Right lobe of liver (tissue), 4 donors: ENCODE measurements at regions not wholly inside any gene's neighbourhood (a gene's known extent, or its start where the extent isn't known, plus 50 kb on each side); places are given as distances from the start of the nearest gene placed in this dataset.

Source experiments
- POLR2A ChIP-seq: fragments of 450-650 bp; IDR thresholded peaks from one replicate; pipeline ENCODE4 v1.6.1; 2017; ENCODE audit warnings: antibody characterized with exemption, mild to moderate bottlenecking
- TF ChIP-seq, protein P1 (sequence below), 4 donors: fragments of 200-600 bp in 3 of 4; fragments of 450-650 bp in 1 of 4; IDR thresholded peaks; one replicate each; pipeline versions ENCODE4 v1.5.1 to v1.8.0; 2016 to 2022; ENCODE audit warnings: antibody characterized with exemption in 4 of 4, mild to moderate bottlenecking in 2 of 4
- donor health status: DM: no; HTN: no; CAD: no.
- donor health status: DM: no; HTN: no; CAD: no.
- donor health status: DM: no; HTN: yes; CAD: no.

DNA sequence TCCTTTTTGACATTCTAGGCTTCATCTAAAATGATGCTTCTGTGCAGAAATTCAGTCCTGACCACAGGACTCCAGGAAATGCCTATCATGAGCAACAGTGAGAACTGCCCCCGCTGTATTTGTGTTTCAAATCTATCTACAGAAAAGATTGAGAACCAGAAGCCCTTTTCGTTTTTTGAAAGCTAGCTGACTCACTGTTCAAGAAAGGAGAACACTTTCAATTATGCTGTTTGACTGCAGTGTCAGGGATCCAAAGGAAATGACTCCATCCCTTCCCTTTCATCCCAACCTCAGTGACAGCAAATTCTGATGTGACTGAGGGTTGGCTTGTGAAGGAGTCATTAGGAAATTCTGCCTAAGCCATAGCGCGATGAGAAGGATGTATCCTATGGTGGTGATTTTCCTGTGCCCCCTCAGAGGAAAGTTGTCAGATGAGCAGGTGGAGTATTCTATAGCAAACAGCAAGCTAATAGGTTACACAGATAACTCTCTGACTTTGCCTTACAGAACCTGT lies 622.3 kb downstream of the TMEM114 start:
- TF ChIP-seq, protein P1, sequence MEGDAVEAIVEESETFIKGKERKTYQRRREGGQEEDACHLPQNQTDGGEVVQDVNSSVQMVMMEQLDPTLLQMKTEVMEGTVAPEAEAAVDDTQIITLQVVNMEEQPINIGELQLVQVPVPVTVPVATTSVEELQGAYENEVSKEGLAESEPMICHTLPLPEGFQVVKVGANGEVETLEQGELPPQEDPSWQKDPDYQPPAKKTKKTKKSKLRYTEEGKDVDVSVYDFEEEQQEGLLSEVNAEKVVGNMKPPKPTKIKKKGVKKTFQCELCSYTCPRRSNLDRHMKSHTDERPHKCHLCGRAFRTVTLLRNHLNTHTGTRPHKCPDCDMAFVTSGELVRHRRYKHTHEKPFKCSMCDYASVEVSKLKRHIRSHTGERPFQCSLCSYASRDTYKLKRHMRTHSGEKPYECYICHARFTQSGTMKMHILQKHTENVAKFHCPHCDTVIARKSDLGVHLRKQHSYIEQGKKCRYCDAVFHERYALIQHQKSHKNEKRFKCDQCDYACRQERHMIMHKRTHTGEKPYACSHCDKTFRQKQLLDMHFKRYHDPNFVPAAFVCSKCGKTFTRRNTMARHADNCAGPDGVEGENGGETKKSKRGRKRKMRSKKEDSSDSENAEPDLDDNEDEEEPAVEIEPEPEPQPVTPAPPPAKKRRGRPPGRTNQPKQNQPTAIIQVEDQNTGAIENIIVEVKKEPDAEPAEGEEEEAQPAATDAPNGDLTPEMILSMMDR (IDR thresholded peaks at IDR 0.05) = no peak
- TF ChIP-seq POLR2A = no peak
